ENCODE measurements at regions not wholly inside any gene's neighbourhood (a gene's known extent, or its start where the extent isn't known, plus 50 kb on each side); places are given as distances from the start of the nearest gene placed in this dataset.

- no peak for DNase-seq (ENCODE audit: low spot score, unreplicated experiment)
- TF ChIP-seq CTCF (IDR thresholded peaks at IDR 0.05; ENCODE audit: unreplicated experiment), result no peak
- H3K9me3 Mint-ChIP-seq (ENCODE audit: low read depth), result no peaks in the 10 kb centered on the region
- H3K27me3 Mint-ChIP-seq, result no peaks in the 10 kb centered on the region
- H3K27ac Mint-ChIP-seq, result no peak overlapping the region
- H3K4me3 Mint-ChIP-seq (ENCODE audit: low read depth), result no peak overlapping the region
- H3K4me1 Mint-ChIP-seq (ENCODE audit: low read depth), result no peaks in the 10 kb centered on the region
- no peaks in the 10 kb centered on the region for H3K36me3 Mint-ChIP-seq (ENCODE audit: insufficient read depth)
Observed at GRCh38 chr2:186033541-186033940, 294.9 kb downstream of the FSIP2 start.

- Mint-ChIP-seq H3K4me3 (ENCODE audit: low read depth) (no peak overlapping the region), H3K27ac (no peak overlapping the region), H3K9me3 (ENCODE audit: low read depth) (no peaks in the 10 kb centered on the region), H3K27me3 (no peaks in the 10 kb centered on the region), H3K4me1 (ENCODE audit: low read depth) (no peaks in the 10 kb centered on the region), H3K36me3 (ENCODE audit: insufficient read depth) (no peaks in the 10 kb centered on the region)
- TF ChIP-seq CTCF (IDR thresholded peaks at IDR 0.05; ENCODE audit: unreplicated experiment), result no peak
- DNase-seq (ENCODE audit: low spot score, unreplicated experiment), result no peak
Observed at GRCh38 chr2:186036862-186037449, 298.4 kb downstream of the FSIP2 start.

- no peaks in the 10 kb centered on the region for H3K36me3 Mint-ChIP-seq (ENCODE audit: insufficient read depth)
- no peak for DNase-seq (ENCODE audit: low spot score, unreplicated experiment)
- no peak for TF ChIP-seq CTCF (IDR thresholded peaks at IDR 0.05; ENCODE audit: unreplicated experiment)
- H3K4me1 Mint-ChIP-seq (ENCODE audit: low read depth), result no peaks in the 10 kb centered on the region
- no peaks in the 10 kb centered on the region for H3K9me3 Mint-ChIP-seq (ENCODE audit: low read depth)
- H3K27ac Mint-ChIP-seq, result no peak overlapping the region
- H3K4me3 Mint-ChIP-seq (ENCODE audit: low read depth), result no peak overlapping the region
- no peaks in the 10 kb centered on the region for H3K27me3 Mint-ChIP-seq
Observed at GRCh38 chr2:186042207-186043028, 303.8 kb downstream of the FSIP2 start.

- no peak overlapping the region for H3K27ac Mint-ChIP-seq
- no peaks in the 10 kb centered on the region for H3K9me3 Mint-ChIP-seq (ENCODE audit: low read depth)
- no peaks in the 10 kb centered on the region for H3K27me3 Mint-ChIP-seq
- H3K36me3 Mint-ChIP-seq (ENCODE audit: insufficient read depth), result no peaks in the 10 kb centered on the region
- TF ChIP-seq CTCF (IDR thresholded peaks at IDR 0.05; ENCODE audit: unreplicated experiment), result no peak
- DNase-seq (ENCODE audit: low spot score, unreplicated experiment), result no peak
- no peak overlapping the region for H3K4me3 Mint-ChIP-seq (ENCODE audit: low read depth)
- no peaks in the 10 kb centered on the region for H3K4me1 Mint-ChIP-seq (ENCODE audit: low read depth)
Observed at GRCh38 chr2:186044761-186045160, 306.2 kb downstream of the FSIP2 start.

GRCh38 chr2:186052930-186053329 is 314.3 kb downstream of the FSIP2 start:
- H3K36me3 Mint-ChIP-seq (ENCODE audit: insufficient read depth), result no peaks in the 10 kb centered on the region
- no peaks in the 10 kb centered on the region for H3K9me3 Mint-ChIP-seq (ENCODE audit: low read depth)
- H3K4me3 Mint-ChIP-seq (ENCODE audit: low read depth), result no peak overlapping the region
- DNase-seq (ENCODE audit: low spot score, unreplicated experiment), result no peak
- no peak for TF ChIP-seq CTCF (IDR thresholded peaks at IDR 0.05; ENCODE audit: unreplicated experiment)
- H3K27me3 Mint-ChIP-seq, result no peaks in the 10 kb centered on the region
- H3K4me1 Mint-ChIP-seq (ENCODE audit: low read depth), result no peaks in the 10 kb centered on the region
- H3K27ac Mint-ChIP-seq, result no peak overlapping the region

Data from progenitor cell of endocrine pancreas (in vitro differentiated cells).